Superior temporal gyrus (tissue), 1 donor: ENCODE measurements at regions not wholly inside any gene's neighbourhood (a gene's known extent, or its start where the extent isn't known, plus 50 kb on each side); places are given as distances from the start of the nearest gene placed in this dataset.

Source experiments
- DNase-seq: peaks from one replicate; pipeline ENCODE4 v3.0.0-alpha.2; 2016; ENCODE audit errors: extremely low spot score

- no peak for DNase-seq
Measured at GRCh38 chr1:57927003-57927402, 503.1 kb upstream of the DAB1 start.

- DNase-seq: no peak
Measured at GRCh38 chr1:57926025-57926552, 502.2 kb upstream of the DAB1 start.

GRCh38 chr1:57925226-57925625 lies 501.4 kb upstream of the DAB1 start:
- no peak for DNase-seq

- DNase-seq: no peak
Measured at GRCh38 chr1:57922130-57922529, 498.3 kb upstream of the DAB1 start.

GRCh38 chr1:57916041-57916440 lies 492.2 kb upstream of the DAB1 start:
- DNase-seq: no peak

GRCh38 chr1:57911427-57911826 lies 487.6 kb upstream of the DAB1 start:
- no peak for DNase-seq

- DNase-seq: no peak
Measured at GRCh38 chr1:57910782-57911181, 486.9 kb upstream of the DAB1 start.

- DNase-seq: no peak
Measured at GRCh38 chr1:57910305-57910704, 486.4 kb upstream of the DAB1 start.

- DNase-seq: no peak
Measured at GRCh38 chr1:57908147-57908890, 484.5 kb upstream of the DAB1 start.

- DNase-seq: no peak
Measured at GRCh38 chr1:57901208-57901919, 477.5 kb upstream of the DAB1 start.

GRCh38 chr1:57898531-57898930 lies 474.7 kb upstream of the DAB1 start:
- DNase-seq: no peak

- no peak for DNase-seq
Measured at GRCh38 chr1:57897581-57897980, 473.7 kb upstream of the DAB1 start.

- DNase-seq: no peak
Measured at GRCh38 chr1:57894315-57894714, 470.5 kb upstream of the DAB1 start.

- DNase-seq: no peak
Measured at GRCh38 chr1:57889676-57890320, 465.9 kb upstream of the DAB1 start.

- no peak for DNase-seq
Measured at GRCh38 chr1:57887964-57888491, 464.2 kb upstream of the DAB1 start.

- DNase-seq: no peak
Measured at GRCh38 chr1:57886376-57886775, 462.5 kb upstream of the DAB1 start.

GRCh38 chr1:57883642-57883995 lies 459.8 kb upstream of the DAB1 start:
- no peak for DNase-seq

GRCh38 chr1:57882934-57883641 lies 459.2 kb upstream of the DAB1 start:
- no peak for DNase-seq

- no peak for DNase-seq
Measured at GRCh38 chr1:57882072-57882471, 458.2 kb upstream of the DAB1 start.

GRCh38 chr1:57881639-57882038 lies 457.8 kb upstream of the DAB1 start:
- no peak for DNase-seq

GRCh38 chr1:57879700-57880099 lies 455.8 kb upstream of the DAB1 start:
- no peak for DNase-seq

GRCh38 chr1:57874418-57874877 lies 450.6 kb upstream of the DAB1 start:
- no peak for DNase-seq
